SK-N-SH (cell line): ENCODE measurements at regions not wholly inside any gene's neighbourhood (a gene's known extent, or its start where the extent isn't known, plus 50 kb on each side); places are given as distances from the start of the nearest gene placed in this dataset.

Experiments used
- CTCF ChIA-PET: fragments of 300-600, 350-600 bp; formaldehyde crosslinking; extraction: SDS; loops from one replicate; lab custom pipeline; 2021; lab: Yijun Ruan, JAX
- POLR2A ChIA-PET: fragments of 350-600 bp; sonication (Branson Sonifier 250); formaldehyde crosslinking; extraction: SDS; loops from one replicate; lab custom pipeline; 2020; ENCODE audit warnings: antibody characterized with exemption, inconsistent platforms; lab: Yijun Ruan, JAX
- DNase-seq: peaks from one replicate; pipeline ENCODE4 v3.0.0; 2012
- H2AFZ ChIP-seq: fragments of 200-600 bp; sonication (generic); 2 replicates; pipeline ENCODE4 v1.8.1; 2016; ENCODE audit warnings: antibody characterized with exemption, mild to moderate bottlenecking, low read depth
- H3F3A ChIP-seq: fragments of 200-600 bp; sonication (generic); replicated peaks from 2 replicates; pipeline ENCODE3; 2016; ENCODE audit warnings: antibody characterized with exemption, mild to moderate bottlenecking; ENCODE audit not compliant: insufficient read depth
- H3K27ac ChIP-seq, 2 experiments: fragments of 200-500 bp in 1 of 2; fragments of 200-600 bp in 1 of 2; sonication (Bioruptor generic) in 1 of 2; sonication (generic), shearing (Covaris generic) in 1 of 2; 2 replicates each; pipeline versions ENCODE4 v1.5.1 to v1.6.1; 2014 to 2016; ENCODE audit warnings: low read depth in 2 of 2, inconsistent platforms in 1 of 2, low read length in 1 of 2, mild to moderate bottlenecking in 1 of 2, mixed read lengths in 1 of 2
- H3K27me3 ChIP-seq: fragments of 200-600 bp; sonication (generic), shearing (Covaris generic); 2 replicates; pipeline ENCODE4 v1.6.1; 2016; ENCODE audit warnings: mixed run types; ENCODE audit not compliant: insufficient read depth
- H3K36me3 ChIP-seq, 2 experiments: fragments of 200-500 bp in 1 of 2; fragments of 200-600 bp in 1 of 2; sonication (Bioruptor generic) in 1 of 2; sonication (generic) in 1 of 2; replicated peaks in 1 of 2; 2 replicates each; pipeline versions ENCODE3 to v1.5.1; 2014 to 2016; ENCODE audit warnings: low read length in 1 of 2, mild to moderate bottlenecking in 1 of 2; ENCODE audit not compliant: insufficient read depth in 2 of 2, control insufficient read depth in 1 of 2
- H3K4me1 ChIP-seq, 2 experiments: fragments of 200-500 bp in 1 of 2; fragments of 200-600 bp in 1 of 2; sonication (Bioruptor generic) in 1 of 2; sonication (generic), shearing (Covaris generic) in 1 of 2; 2 replicates each; pipeline versions ENCODE4 v1.5.1 to v1.6.1; 2014 to 2016; ENCODE audit warnings: low read depth in 1 of 2, low read length in 1 of 2, mixed run types in 1 of 2; ENCODE audit not compliant: insufficient read depth in 2 of 2, control insufficient read depth in 1 of 2
- H3K4me2 ChIP-seq: fragments of 200-600 bp; sonication (generic), shearing (Covaris generic); 2 replicates; pipeline ENCODE4 v1.6.1; 2017; ENCODE audit warnings: mixed run types
- H3K4me3 ChIP-seq, 2 experiments: fragments of 200-500 bp in 1 of 2; fragments of 200-600 bp in 1 of 2; sonication (Bioruptor generic) in 1 of 2; sonication (generic), shearing (Covaris generic) in 1 of 2; 2 replicates each; pipeline versions ENCODE4 v1.5.1 to v1.8.1; 2014 to 2016; ENCODE audit warnings: low read depth in 2 of 2, inconsistent platforms in 1 of 2, low read length in 1 of 2, mild to moderate bottlenecking in 1 of 2, mixed read lengths in 1 of 2, moderate library complexity in 1 of 2
- H3K79me2 ChIP-seq: fragments of 200-600 bp; sonication (generic); 2 replicates; pipeline ENCODE4 v1.8.1; 2017; ENCODE audit warnings: mild to moderate bottlenecking; ENCODE audit not compliant: insufficient read depth
- H3K9ac ChIP-seq: fragments of 200-600 bp; sonication (generic); 2 replicates; pipeline ENCODE4 v1.6.1; 2017; ENCODE audit warnings: mixed run types
- H3K9me2 ChIP-seq: fragments of 200-600 bp; sonication (generic); 2 replicates; pipeline ENCODE4 v1.6.1; 2017; ENCODE audit warnings: mixed run types
- H3K9me3 ChIP-seq: fragments of 200-600 bp; sonication (generic); 2 replicates; pipeline ENCODE4 v1.6.1; 2017; ENCODE audit warnings: mixed run types, mild to moderate bottlenecking, moderate library complexity
- H4K20me1 ChIP-seq: fragments of 200-600 bp; sonication (generic); 2 replicates; pipeline ENCODE4 v1.6.1; 2017; ENCODE audit warnings: mild to moderate bottlenecking, mixed run types; ENCODE audit not compliant: insufficient read depth
- CHD2 ChIP-seq: fragments of 150-350 bp; IDR thresholded peaks from 2 replicates; pipeline ENCODE4 v1.6.1; 2018; ENCODE audit warnings: low read length; ENCODE audit not compliant: partially characterized antibody
- CTCF ChIP-seq: fragments of 200-600 bp; sonication (generic); IDR thresholded peaks from 2 replicates; pipeline ENCODE4 v1.6.1; 2017; ENCODE audit warnings: antibody characterized with exemption, mild to moderate bottlenecking, moderate library complexity
- ELF1 ChIP-seq: IDR thresholded peaks from 2 replicates; pipeline ENCODE4 v1.4.0; 2012
- EP300 ChIP-seq, 2 experiments: IDR thresholded peaks; 2 replicates each; pipeline versions ENCODE4 v1.4.0 to v1.6.1; 2012; ENCODE audit warnings: borderline replicate concordance in 1 of 2, low read depth in 1 of 2, low read length in 1 of 2
- EZH2phosphoT487 ChIP-seq: fragments of 200-600 bp; sonication (generic); IDR thresholded peaks from 2 replicates; pipeline ENCODE4 v1.6.1; 2017; ENCODE audit warnings: low read depth, mixed run types, mild to moderate bottlenecking, antibody characterized with exemption, moderate library complexity, borderline replicate concordance
- FOXJ3 ChIP-seq: sonication (generic); formaldehyde crosslinking; IDR thresholded peaks from 2 replicates; pipeline ENCODE4 v1.5.1; 2020; ENCODE audit warnings: mild to moderate bottlenecking, missing genetic modification reagents
- FOXM1 ChIP-seq: IDR thresholded peaks from 2 replicates; pipeline ENCODE4 v1.4.0; 2012; ENCODE audit warnings: low read depth, mild to moderate bottlenecking
- JUND ChIP-seq: IDR thresholded peaks from 2 replicates; pipeline ENCODE4 v1.4.0; 2012
- MEF2A ChIP-seq: IDR thresholded peaks from 2 replicates; pipeline ENCODE4 v1.4.0; 2012; ENCODE audit warnings: low read depth, borderline replicate concordance
- PBX3 ChIP-seq: IDR thresholded peaks from 2 replicates; pipeline ENCODE4; 2012
- RCOR1 ChIP-seq: fragments of 150-350 bp; IDR thresholded peaks from 2 replicates; pipeline ENCODE4 v1.6.1; 2017; ENCODE audit warnings: antibody characterized with exemption, low read length
- RFX5 ChIP-seq: IDR thresholded peaks from 2 replicates; pipeline ENCODE4 v1.6.1; 2012; ENCODE audit warnings: mild to moderate bottlenecking, improper control_type of control experiment, low read length
- SIN3A ChIP-seq: IDR thresholded peaks from 2 replicates; pipeline ENCODE4 v1.6.1; 2012; ENCODE audit warnings: low read depth, mild to moderate bottlenecking, low read length, moderate library complexity, borderline replicate concordance
- SMC3 ChIP-seq: IDR thresholded peaks from 2 replicates; pipeline ENCODE4 v1.6.1; 2012; ENCODE audit warnings: low read depth, low read length, improper control_type of control experiment
- TAF1 ChIP-seq: IDR thresholded peaks from 2 replicates; pipeline ENCODE4 v1.6.1; 2012; ENCODE audit warnings: low read depth, mild to moderate bottlenecking, low read length, moderate library complexity, borderline replicate concordance
- TCF12 ChIP-seq: IDR thresholded peaks from 2 replicates; pipeline ENCODE4 v1.4.0; 2012
- USF2 ChIP-seq: fragments of 150-350 bp; IDR thresholded peaks from 2 replicates; pipeline ENCODE4 v1.6.1; 2017; ENCODE audit warnings: antibody characterized with exemption, low read length, low read depth, borderline replicate concordance
- YY1 ChIP-seq: IDR thresholded peaks from 2 replicates; pipeline ENCODE4 v1.4.0; 2012; ENCODE audit warnings: low read depth, mild to moderate bottlenecking
- WGBS: methylation state at CpG from one replicate; pipeline ENCODE4 v1.1.6; 2017; ENCODE audit warnings: low lambda C conversion rate; 5-methylcytosine and 5-hydroxymethylcytosine counted together

GRCh38 chr1:8213676-8214075 lies 104.2 kb upstream of the SLC45A1 start:
- Histone ChIP-seq H3K4me2 (no peak overlapping the region), H3K9me3 (no peaks in the 10 kb centered on the region), H3F3A (no peaks in the 10 kb centered on the region), H3K27ac (no peak overlapping the region), H3K4me1 (peaks cover 0 to 3% of the 10 kb centered on the region in 2 experiments; a peak in 1 of 4 replicates), H3K9ac (no peak overlapping the region), H3K27me3 (no peaks in the 10 kb centered on the region), H3K9me2 (no peaks in the 10 kb centered on the region), H3K36me3 (no peaks in the 10 kb centered on the region), H3K79me2 (no peaks in the 10 kb centered on the region), H4K20me1 (no peaks in the 10 kb centered on the region), H2AFZ (no peak overlapping the region), H3K4me3 (no peak overlapping the region)
- CTCF ChIA-PET = no interaction called here
- TF ChIP-seq RFX5 (no peak), EP300 (IDR thresholded peaks at IDR 0.05; ENCODE audit: borderline replicate concordance in 1 of 2, low read depth in 1 of 2, low read length in 1 of 2) (no peak), USF2 (no peak), CHD2 (no peak), FOXJ3 (CRISPR knock-in tag) (no peak), JUND (no peak), CTCF (no peak), PBX3 (no peak), RCOR1 (no peak), FOXM1 (no peak), EZH2phosphoT487 (no peak), TCF12 (no peak), SMC3 (no peak), YY1 (no peak), ELF1 (no peak), MEF2A (no peak), SIN3A (no peak), TAF1 (no peak)
- 88% methylated on average over 9 of the region's 9 CpGs for WGBS
- DNase-seq = no peak
- POLR2A ChIA-PET = no interaction called here
